HEK293T (cell line): ENCODE measurements at regions not wholly inside any gene's neighbourhood (a gene's known extent, or its start where the extent isn't known, plus 50 kb on each side); places are given as distances from the start of the nearest gene placed in this dataset.

Source experiments
- ARNT ChIP-seq: fragments of 450-650 bp; IDR thresholded peaks from 2 replicates; pipeline ENCODE4 v1.6.1; 2017; ENCODE audit warnings: mild to moderate bottlenecking
- BHLHE40 ChIP-seq: fragments of 450-650 bp; IDR thresholded peaks from 2 replicates; pipeline ENCODE4 v1.6.1; 2016; ENCODE audit warnings: mild to moderate bottlenecking, moderate library complexity, borderline replicate concordance
- CTBP1 ChIP-seq: fragments of 450-650 bp; IDR thresholded peaks from 2 replicates; pipeline ENCODE4 v1.6.1; 2016; ENCODE audit warnings: borderline replicate concordance
- ELF4 ChIP-seq: fragments of 450-650 bp; IDR thresholded peaks from 2 replicates; pipeline ENCODE4 v1.6.1; 2017; ENCODE audit warnings: antibody characterized with exemption
- FOXA1 ChIP-seq: fragments of 450-650 bp; IDR thresholded peaks from 2 replicates; pipeline ENCODE4 v1.6.1; 2016; ENCODE audit warnings: mild to moderate bottlenecking
- FOXK2 ChIP-seq: fragments of 450-650 bp; IDR thresholded peaks from 2 replicates; pipeline ENCODE4 v1.6.1; 2016; ENCODE audit warnings: mild to moderate bottlenecking
- FOXM1 ChIP-seq: fragments of 450-650 bp; IDR thresholded peaks from 2 replicates; pipeline ENCODE4 v1.6.1; 2017; ENCODE audit warnings: mild to moderate bottlenecking, borderline replicate concordance
- SP1 ChIP-seq: fragments of 450-650 bp; IDR thresholded peaks from 2 replicates; pipeline ENCODE4 v1.6.1; 2017
- SUZ12 ChIP-seq: fragments of 450-650 bp; IDR thresholded peaks from 2 replicates; pipeline ENCODE4 v1.6.1; 2016; ENCODE audit warnings: mild to moderate bottlenecking
- TARDBP ChIP-seq: fragments of 450-650 bp; IDR thresholded peaks from 2 replicates; pipeline ENCODE4 v1.6.1; 2016
- ZNF384 ChIP-seq: fragments of 450-650 bp; IDR thresholded peaks from 2 replicates; pipeline ENCODE4 v1.6.1; 2016

GRCh38 chr12:72793796-72794195 lies 521.6 kb downstream of the TRHDE start:
- TF ChIP-seq FOXK2, result no peak
- TF ChIP-seq FOXM1, result no peak
- TF ChIP-seq BHLHE40, result no peak
- no peak for TF ChIP-seq TARDBP
- no peak for TF ChIP-seq SP1
- TF ChIP-seq ARNT, result no peak
- TF ChIP-seq ZNF384, result no peak
- TF ChIP-seq FOXA1, result no peak
- TF ChIP-seq ELF4, result no peak
- TF ChIP-seq SUZ12, result no peak
- TF ChIP-seq CTBP1, result no peak
